CD4-positive, alpha-beta T cell treated with Interleukin-17A for 1 hour (primary cell): ENCODE measurements at regions not wholly inside any gene's neighbourhood (a gene's known extent, or its start where the extent isn't known, plus 50 kb on each side); places are given as distances from the start of the nearest gene placed in this dataset.

Source experiments
- DNase-seq: peaks from one replicate; pipeline ENCODE4 v3.0.0-alpha.2; 2020

DNA sequence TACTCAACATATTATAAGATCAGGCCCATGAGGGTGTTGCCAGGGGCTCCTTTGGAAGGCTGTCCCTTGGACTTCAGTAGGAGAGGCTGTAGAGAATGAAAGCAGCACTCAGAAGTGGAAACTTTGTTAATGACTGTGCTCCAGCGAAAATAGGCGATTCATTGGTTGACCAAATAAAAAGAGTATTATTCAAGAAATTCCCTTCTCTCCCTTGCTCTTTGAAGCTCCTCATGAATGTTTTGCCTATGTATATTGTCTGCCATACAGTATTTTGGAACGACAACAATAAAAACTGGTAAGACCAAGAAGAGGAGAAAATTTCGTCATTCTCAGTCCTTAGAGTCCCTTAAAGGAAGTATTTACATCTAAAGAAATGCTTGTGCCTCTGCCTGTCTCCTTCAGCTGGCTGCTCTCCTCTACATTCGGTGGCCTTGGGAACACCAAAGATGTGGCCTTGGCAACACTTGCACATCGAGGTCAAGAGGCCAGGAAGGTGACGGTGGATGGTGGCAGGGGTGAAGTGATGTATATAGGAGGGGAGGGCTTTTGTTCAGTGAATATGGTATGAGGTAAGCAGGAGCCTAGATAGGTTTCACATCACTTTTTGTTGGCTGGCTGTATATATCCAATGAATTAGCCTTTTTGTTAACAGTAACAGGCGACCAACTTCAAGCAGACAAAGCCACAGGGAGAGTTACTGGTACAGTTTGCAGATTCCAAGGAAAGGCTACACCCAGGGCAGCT, 95.0 kb upstream of the ACTBL2 start:
- no peak for DNase-seq

DNA sequence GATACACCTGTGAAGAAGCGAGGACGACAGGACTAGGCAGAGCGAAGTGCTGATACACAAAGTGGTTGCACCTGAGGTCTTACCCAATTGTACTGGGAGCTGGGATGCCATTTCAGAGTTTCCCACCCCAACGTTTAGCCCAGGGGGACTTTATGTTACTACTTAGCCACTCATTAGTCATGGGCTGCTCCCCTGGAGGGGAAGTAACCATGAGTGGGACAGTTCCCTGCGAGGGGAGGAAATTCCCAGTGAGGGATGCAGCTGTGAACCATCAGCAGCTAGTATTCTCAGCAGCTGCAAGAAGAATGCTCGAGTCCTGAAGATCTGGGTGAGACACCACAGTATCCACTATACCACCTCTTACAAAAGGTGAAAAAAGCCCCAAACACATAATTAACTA, 93.7 kb upstream of the ACTBL2 start:
- DNase-seq = no peak

DNA sequence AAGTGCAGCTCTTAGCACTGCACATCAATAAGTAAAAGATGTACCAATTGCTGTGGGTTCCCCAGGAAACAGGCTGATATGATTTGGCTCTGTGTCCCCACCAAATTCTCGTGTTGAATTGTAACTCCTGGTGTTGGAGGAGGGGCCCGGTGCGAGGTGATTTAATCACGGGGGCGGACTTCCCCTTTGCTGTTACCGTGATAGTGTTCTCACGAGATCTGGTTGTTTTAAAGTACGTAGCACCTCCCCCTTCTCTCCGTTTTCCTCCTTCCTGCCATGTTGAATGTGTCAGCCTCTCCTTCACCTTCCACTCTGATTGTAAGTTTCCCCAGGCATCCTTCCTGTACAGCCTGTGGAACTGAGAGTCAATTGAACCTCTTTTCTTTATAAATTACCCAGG, 93.2 kb upstream of the ACTBL2 start:
- no peak for DNase-seq

DNA sequence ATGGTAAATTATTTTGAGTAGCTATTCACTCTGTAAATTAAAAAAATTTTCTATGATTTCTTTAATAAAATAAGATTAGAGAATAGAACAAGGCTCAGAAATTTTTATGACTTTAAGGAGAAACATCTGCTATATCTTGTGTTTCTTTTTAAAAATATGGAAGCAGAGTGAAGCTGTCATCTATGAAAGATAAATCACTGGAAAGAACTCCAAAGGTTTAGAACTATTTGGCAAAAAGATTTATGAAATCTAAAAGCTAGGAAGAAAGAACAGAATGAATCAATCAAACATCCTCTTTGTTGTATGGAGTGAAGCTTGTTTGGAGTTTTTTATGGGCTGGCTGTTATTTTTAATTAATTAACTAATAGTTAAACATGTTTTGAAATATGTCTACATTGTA, 89.8 kb upstream of the ACTBL2 start:
- no peak for DNase-seq

DNA sequence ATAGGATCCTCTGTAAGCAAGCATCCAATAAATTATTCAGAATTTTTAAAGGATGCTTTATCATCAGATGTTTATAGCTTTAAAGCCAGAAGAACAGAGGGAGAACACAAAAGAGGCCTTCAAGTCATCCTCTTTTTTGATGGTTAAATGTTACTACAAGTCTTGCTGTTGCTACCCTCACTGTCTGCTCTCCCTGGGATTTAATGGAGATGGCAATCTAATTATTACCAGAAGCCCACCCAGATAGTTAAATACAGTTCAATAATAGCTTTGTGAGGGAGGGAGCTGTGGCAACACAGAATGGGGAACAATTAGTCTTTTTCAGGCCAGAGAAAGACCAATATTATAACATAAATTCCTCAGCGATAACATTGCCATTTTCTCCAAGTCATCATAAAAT, 87.0 kb upstream of the ACTBL2 start:
- no peak for DNase-seq

DNA sequence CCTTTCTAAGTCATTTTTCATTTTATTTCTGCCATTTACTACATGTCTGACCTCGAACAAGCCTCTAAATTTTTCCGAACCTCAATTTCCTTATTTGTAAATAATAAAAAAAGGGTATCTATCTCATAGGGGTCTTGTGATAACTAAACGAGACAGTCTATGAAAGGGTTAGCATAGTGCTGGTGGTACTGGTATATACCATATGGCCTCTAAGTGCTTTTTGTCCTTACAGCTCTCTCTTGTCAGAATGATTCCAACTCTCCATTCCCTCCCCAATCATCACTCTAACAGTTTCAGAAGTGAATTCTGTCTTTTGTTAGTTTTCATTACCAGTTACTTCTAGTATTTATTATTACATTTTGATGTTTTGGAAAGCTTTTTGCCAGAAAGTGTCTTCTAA, 85.5 kb upstream of the ACTBL2 start:
- DNase-seq = no peak

DNA sequence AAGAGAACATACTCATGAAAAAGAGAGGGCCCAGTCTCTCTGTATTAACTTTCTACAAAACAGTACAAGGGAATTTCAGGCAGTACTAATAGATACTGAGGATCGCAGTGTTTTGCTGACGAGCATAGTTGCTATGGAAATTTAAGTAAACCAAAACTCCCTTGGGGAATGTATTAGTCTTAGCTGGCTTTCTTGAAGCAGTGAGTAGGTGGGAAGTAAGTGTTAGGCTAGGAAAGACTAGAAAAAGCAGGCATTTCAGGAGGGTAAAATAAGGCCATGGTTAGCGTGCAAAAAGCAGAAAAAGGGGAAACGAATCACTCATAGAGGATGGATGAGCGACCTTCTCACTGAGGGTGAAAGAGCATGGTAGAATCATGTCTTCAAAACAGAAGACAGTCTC, 84.3 kb upstream of the ACTBL2 start:
- no peak for DNase-seq

DNA sequence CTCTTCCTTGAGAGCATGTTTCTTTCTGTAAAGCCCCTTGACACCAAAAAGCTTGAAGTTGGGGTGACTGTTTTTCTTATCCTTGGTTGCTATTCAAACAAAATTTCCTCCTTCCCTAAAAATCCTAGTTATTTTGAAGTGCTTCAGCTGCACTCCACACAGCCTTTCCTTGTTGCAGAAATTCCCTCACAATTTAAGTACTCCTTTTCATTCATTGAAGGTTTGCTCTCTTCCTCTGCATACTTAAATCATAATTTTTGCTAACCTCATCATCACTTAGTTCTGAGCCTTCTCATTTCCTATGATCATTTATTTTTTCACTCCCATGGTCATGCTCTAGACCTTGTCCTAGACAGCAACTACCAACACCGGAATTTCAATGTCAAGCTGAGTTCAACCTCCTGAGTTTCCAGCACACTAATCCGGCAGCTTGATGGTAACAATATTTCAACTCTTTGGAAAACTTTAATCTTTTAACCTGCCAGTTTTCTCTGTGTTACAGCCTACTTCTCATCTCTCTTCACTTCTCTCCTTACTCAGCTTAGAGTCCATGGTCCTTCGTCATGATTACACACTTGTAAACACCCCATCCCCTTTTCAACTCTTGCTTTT, 78.7 kb upstream of the ACTBL2 start:
- DNase-seq = no peak

DNA sequence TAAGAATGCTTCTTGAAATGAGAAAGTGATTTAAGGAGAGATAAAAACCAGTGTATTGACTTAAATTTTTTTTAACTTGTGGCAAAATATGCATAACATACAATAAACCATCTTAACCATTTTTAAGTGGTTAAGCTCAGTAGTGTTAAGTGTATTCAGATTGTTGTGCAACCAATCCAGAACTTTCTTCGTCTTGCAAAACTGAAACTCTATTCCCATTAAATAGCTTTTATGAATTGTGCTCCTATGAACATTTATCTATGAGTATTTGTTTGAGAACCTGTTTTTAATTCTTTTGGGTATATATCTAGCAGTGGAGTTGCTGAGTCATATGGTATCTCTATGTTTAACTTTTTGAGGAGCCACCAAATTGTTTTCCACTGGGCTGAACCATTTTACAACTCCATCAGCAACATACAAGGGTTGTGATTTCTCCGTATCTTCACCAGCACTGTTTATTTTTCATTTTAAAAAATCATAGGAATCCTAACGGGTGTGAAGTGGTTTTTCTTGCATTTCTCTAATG, 76.6 kb upstream of the ACTBL2 start:
- no peak for DNase-seq

DNA sequence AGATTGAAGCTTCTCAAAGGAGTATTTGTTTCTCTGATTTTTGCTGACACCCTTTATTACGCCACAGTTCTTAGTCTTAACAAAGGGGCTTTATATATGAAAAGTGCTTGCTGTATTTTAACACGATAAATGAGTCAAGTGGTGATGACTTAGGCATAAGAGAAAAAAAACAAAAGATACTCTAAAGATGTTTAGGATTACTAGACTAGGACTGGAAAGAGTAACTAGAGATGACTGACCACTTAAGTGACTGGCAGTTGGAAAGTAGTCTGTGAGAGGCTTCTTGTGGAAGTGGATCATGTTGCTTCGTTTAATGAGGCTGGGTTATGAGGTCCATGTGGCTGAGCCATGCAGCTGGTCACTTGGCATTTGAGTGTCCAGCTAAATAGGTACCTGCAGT, 69.4 kb upstream of the ACTBL2 start:
- no peak for DNase-seq

DNA sequence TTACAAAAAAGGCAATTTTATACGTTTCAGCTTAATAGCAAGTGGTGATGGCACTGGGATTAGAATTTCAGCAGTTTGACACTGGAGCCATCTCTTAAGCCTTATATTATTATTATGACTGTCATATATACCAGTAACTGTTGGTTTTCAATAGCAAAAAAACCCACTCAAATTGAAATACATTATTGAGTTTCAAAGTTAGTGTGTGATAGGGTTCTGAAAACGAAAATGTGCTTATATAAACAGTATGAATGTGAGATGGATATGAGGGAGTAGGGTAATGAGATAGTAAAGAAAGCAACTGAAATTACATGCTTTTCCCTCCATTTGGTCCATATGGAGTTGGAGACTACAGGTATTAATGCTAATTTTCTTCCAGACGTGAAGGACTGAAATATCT, 68.6 kb upstream of the ACTBL2 start:
- DNase-seq = no peak

DNA sequence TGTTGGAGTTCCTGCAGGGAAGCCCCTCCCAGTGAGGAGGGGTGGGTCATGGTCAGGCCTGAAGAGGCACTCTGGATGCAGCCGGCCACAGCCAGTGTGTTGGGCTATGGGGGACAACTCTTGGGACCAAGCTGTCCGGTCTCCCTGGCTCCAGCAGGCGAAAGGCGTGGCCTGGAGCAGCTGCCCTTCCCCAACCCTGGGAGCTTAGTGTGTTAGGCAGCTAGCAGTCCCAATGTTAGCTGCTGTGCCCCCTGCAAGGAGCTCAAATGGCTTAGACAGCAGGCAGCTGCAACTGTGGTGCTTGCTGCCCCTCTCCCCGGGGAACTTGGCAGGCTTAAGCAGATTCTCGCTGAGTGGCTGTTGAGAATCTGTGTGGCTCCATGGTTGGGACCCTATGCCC, 67.5 kb upstream of the ACTBL2 start:
- no peak for DNase-seq

DNA sequence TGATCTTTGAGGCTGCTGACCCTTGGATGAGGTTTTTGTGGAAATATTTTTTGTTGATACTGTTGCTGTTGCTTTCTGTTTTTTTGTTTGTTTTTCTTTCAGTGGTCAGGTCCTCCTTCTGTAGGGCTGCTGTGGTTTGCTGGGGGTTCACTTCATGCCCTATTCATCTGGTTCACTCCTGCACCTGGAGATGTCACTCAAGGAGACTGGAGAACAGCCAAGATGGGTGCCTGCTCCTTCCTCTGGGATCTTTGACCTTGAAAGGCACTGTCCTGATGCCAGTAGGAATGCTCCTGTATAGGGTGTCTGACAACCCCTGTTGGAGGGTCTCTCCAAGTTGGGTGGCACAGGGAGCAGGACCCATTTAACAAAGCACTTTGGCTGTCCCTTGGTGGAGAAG, 67.0 kb upstream of the ACTBL2 start:
- DNase-seq = no peak

DNA sequence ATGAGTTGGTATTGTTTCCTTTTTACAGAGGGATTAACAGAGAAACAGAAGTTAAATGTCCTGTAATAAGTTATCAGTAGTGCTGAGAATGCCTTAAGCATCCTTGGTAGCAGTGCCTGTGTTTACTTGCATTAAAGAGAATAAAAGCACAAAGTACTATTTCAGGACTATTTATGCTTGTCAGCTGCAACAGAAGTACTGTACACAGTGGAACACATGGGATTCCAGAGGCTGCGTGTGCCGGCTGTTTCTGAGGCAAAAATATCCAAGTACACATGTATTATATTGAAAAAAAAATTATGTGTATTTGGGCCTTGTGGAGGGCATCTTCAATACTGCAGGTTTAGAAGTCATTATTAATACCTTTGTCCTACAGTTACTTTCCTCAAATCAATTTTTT, 58.2 kb upstream of the ACTBL2 start:
- no peak for DNase-seq

DNA sequence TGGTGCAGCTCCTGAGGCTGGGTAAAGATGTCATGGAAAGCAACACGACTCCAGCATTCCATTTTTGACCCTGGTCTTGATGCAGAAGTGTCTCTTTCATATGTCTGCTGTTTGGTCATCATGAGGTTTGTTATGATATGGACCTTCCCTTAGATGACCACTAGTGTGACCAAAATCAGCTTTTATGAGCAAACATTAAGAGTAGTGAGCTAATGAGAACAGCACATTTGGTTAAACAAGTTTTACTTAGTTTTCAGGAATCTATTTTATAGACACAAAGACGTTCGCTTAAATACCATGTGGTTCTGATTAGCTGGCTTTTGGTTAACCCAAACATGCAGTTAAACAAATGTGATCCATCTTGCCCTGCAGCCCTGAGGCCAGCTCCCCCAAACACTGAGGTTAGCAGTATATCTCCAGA, 56.7 kb upstream of the ACTBL2 start:
- no peak for DNase-seq

DNA sequence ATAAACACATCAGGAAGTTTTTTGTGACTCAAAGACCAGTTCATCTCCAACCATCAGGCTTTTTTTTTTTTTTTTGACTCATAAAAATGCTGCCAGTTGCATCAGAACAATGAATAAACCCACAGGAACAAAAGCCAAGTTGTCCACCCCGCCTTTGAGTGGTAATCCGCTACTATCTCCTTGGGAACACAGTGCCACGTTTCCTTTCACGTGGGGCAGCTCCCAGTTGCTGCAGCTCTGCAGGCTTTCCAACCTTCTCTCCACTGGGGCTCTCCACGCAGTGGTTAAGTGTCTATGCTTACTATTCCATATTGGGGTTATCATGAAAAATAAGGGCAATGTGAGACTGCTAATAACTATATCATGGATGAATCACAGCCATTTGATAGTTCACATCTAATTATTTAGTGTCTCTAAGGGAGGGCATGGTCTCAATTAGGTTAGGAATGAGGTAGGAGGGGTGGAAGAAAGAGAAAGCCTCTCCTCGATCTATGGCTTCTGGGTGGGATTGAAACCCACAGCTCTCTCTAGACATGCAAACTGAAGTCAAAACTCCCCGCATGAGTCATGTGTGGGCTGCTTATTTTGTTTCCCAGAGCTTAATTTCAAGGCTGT, 55.8 kb upstream of the ACTBL2 start:
- DNase-seq = no peak

DNA sequence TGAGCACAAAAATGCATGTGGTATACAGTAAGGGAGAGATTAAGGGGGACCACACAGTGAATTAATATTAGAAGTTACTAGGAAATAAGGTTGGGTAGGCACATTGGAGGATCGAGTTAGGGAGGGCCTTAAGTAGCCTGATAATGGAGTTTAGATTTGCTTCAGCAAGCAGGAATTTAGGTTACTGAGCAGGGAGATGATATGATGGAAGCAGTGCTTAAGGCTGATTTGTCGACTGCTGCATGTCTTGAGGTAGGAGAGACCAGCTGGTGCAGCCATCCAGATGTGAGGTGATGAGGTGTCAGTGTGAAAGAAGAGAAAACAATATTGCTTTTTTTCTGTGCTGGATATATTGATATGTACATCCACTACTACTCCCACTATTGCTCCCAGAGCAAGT, 55.2 kb upstream of the ACTBL2 start:
- DNase-seq = no peak

DNA sequence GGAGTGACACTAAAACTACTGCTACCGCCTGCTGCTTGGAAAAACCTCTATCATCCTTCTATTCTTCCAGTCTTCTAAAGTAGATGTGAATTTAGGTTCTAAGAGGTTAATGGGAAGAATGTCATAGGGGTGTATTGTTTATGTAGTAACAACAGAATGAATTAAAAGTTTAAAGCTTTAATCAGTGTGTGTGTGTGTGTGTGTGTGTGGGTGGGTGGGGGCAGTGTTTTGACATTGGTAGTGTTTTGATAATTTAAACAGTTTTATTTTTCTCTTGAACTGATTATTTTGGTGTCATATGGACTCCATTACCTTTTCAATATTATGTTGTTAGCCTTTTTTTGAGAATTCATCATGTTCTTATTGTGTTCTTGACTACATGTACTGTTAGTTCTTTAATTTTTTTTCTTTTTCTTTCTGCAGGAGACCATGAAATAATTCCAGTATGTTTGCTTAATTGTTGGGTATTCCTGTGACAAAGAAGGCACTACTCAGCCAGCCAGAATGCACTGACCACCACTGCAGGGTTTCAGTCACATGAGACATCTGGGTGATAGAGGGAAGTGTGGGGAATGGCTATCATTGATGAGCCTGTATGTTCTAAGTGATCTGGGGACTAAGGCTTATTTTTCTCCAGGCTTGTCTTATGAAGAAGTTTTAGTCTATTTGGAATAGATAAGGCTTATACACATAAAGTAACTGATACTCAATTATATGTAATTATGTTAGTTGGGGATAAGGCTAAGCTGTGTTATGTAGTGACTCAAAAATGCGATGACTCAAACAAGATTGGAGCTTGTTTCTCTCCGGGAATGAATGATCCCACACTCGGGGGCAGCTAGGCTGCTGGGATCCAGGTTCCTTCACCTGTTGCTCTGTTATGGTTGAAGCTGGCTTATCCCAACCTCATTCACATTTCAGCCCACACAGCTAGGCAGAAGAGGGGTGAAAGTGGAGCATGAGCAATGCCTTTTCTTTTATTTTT, 50.2 kb upstream of the ACTBL2 start:
- DNase-seq = no peak
